HEK293 (cell line): ENCODE measurements at regions not wholly inside any gene's neighbourhood (a gene's known extent, or its start where the extent isn't known, plus 50 kb on each side); places are given as distances from the start of the nearest gene placed in this dataset.

Experiments used
- CTCF ChIA-PET: fragments of 350-600 bp; formaldehyde crosslinking; extraction: SDS; loops from one replicate; lab custom pipeline; 2021; ENCODE audit warnings: antibody characterized with exemption; lab: Yijun Ruan, JAX
- POLR2A ChIA-PET: fragments of 300-600 bp; formaldehyde crosslinking; extraction: SDS; loops from one replicate; lab custom pipeline; 2020; ENCODE audit warnings: antibody characterized with exemption, inconsistent platforms; lab: Yijun Ruan, JAX
- H3K27ac ChIP-seq: fragments of 200-500 bp; sonication (Bioruptor generic); 2 replicates; pipeline ENCODE4 v1.5.1; 2014; ENCODE audit warnings: low read depth, low read length, control low read depth, inconsistent platforms; ENCODE audit errors: extremely low read depth
- H3K36me3 ChIP-seq, 2 experiments: fragments of 200-500 bp in 1 of 2; sonication (Bioruptor generic) in 1 of 2; 1 replicate in 1 of 2; 2 replicates in 1 of 2; pipeline ENCODE4 v1.5.1; 2014 to 2017; ENCODE audit warnings: inconsistent platforms in 2 of 2, low read length in 2 of 2; ENCODE audit not compliant: control insufficient read depth in 2 of 2, insufficient read depth in 1 of 2
- H3K4me1 ChIP-seq: fragments of 200-500 bp; sonication (Bioruptor generic); 2 replicates; pipeline ENCODE4 v1.5.1; 2014; ENCODE audit warnings: mild to moderate bottlenecking, low read length, inconsistent platforms; ENCODE audit not compliant: control insufficient read depth, insufficient read depth
- H3K4me3 ChIP-seq: 2 replicates; pipeline ENCODE4 v1.5.1; 2011; ENCODE audit warnings: low read depth, mild to moderate bottlenecking, control low read depth, low read length, moderate library complexity
- H3K9me3 ChIP-seq: fragments of 200-500 bp; sonication (Bioruptor generic); 2 replicates; pipeline ENCODE4 v1.5.1; 2014; ENCODE audit warnings: low read depth, low read length, inconsistent platforms; ENCODE audit not compliant: control insufficient read depth, insufficient read depth
- CTCF ChIP-seq: fragments of 450-650 bp; formaldehyde crosslinking; IDR thresholded peaks from 2 replicates; pipeline ENCODE4 v1.5.1; 2016; ENCODE audit warnings: missing biosample characterization, missing genetic modification characterization
- HOXC10 ChIP-seq: sonication (generic); formaldehyde crosslinking; IDR thresholded peaks from 2 replicates; pipeline ENCODE4 v1.8.1; 2023; ENCODE audit warnings: mild to moderate bottlenecking, missing genetic modification reagents
- KLF10 ChIP-seq: fragments of 450-650 bp; IDR thresholded peaks from 2 replicates; pipeline ENCODE4 v1.5.1; 2018; ENCODE audit warnings: missing biosample characterization, mild to moderate bottlenecking, missing genetic modification characterization
- PATZ1 ChIP-seq: fragments of 450-650 bp; formaldehyde crosslinking; IDR thresholded peaks from 2 replicates; pipeline ENCODE4 v1.5.1; 2016; ENCODE audit warnings: missing biosample characterization, missing genetic modification characterization
- PRDM4 ChIP-seq: fragments of 450-650 bp; formaldehyde crosslinking; IDR thresholded peaks from 2 replicates; pipeline ENCODE4 v1.5.1; 2017; ENCODE audit warnings: missing biosample characterization, missing genetic modification characterization
- RBAK ChIP-seq: fragments of 450-650 bp; formaldehyde crosslinking; IDR thresholded peaks from 2 replicates; pipeline ENCODE4 v1.5.1; 2016; ENCODE audit warnings: missing biosample characterization, missing genetic modification characterization
- TCF7L2 ChIP-seq: IDR thresholded peaks from 2 replicates; pipeline ENCODE4 v1.6.1; 2011; ENCODE audit warnings: low read depth, mild to moderate bottlenecking, inconsistent platforms, low read length, moderate library complexity, borderline replicate concordance
- ZBTB20 ChIP-seq: fragments of 450-650 bp; formaldehyde crosslinking; IDR thresholded peaks from 2 replicates; pipeline ENCODE4 v1.5.1; 2016; ENCODE audit warnings: missing biosample characterization, missing genetic modification characterization
- ZEB2 ChIP-seq: fragments of 450-650 bp; formaldehyde crosslinking; IDR thresholded peaks from 2 replicates; pipeline ENCODE4 v1.5.1; 2016; ENCODE audit warnings: missing biosample characterization, missing genetic modification characterization
- ZNF10 ChIP-seq: fragments of 450-650 bp; formaldehyde crosslinking; IDR thresholded peaks from 2 replicates; pipeline ENCODE4 v1.5.1; 2017; ENCODE audit warnings: missing biosample characterization, missing genetic modification characterization
- ZNF221 ChIP-seq: fragments of 450-650 bp; formaldehyde crosslinking; IDR thresholded peaks from 2 replicates; pipeline ENCODE4 v1.5.1; 2017; ENCODE audit warnings: missing biosample characterization, missing genetic modification characterization, borderline replicate concordance
- ZNF280D ChIP-seq: fragments of 450-650 bp; formaldehyde crosslinking; IDR thresholded peaks from 2 replicates; pipeline ENCODE4 v1.5.1; 2016; ENCODE audit warnings: missing biosample characterization, missing genetic modification characterization
- ZNF292 ChIP-seq: fragments of 450-650 bp; formaldehyde crosslinking; IDR thresholded peaks from 2 replicates; pipeline ENCODE4 v1.5.1; 2016; ENCODE audit warnings: low read depth, missing biosample characterization, missing genetic modification characterization, borderline replicate concordance
- ZNF311 ChIP-seq: fragments of 450-650 bp; formaldehyde crosslinking; IDR thresholded peaks from 2 replicates; pipeline ENCODE4 v1.5.1; 2017; ENCODE audit warnings: missing biosample characterization, missing genetic modification characterization, borderline replicate concordance
- ZNF391 ChIP-seq: fragments of 450-650 bp; formaldehyde crosslinking; IDR thresholded peaks from 2 replicates; pipeline ENCODE4 v1.5.1; 2016; ENCODE audit warnings: low read depth, missing biosample characterization, missing genetic modification characterization, borderline replicate concordance
- ZNF639 ChIP-seq: fragments of 450-650 bp; formaldehyde crosslinking; IDR thresholded peaks from 2 replicates; pipeline ENCODE4 v1.5.1; 2016; ENCODE audit warnings: missing biosample characterization, missing genetic modification characterization
- ZSCAN18 ChIP-seq: fragments of 450-650 bp; formaldehyde crosslinking; IDR thresholded peaks from 2 replicates; pipeline ENCODE4 v1.5.1; 2016; ENCODE audit warnings: missing biosample characterization, missing genetic modification characterization
- TF ChIP-seq, protein P1 (sequence below): fragments of 450-650 bp; formaldehyde crosslinking; IDR thresholded peaks from 2 replicates; pipeline ENCODE4 v1.5.1; 2016; ENCODE audit warnings: missing biosample characterization, missing genetic modification characterization
- TF ChIP-seq, protein P2 (sequence below): fragments of 450-650 bp; formaldehyde crosslinking; IDR thresholded peaks from 2 replicates; pipeline ENCODE4 v1.5.1; 2016; ENCODE audit warnings: missing biosample characterization, missing genetic modification characterization

GRCh38 chr20:21936720-21937380 is 231.4 kb downstream of the PAX1 start:
- POLR2A ChIA-PET = no interaction called here
- H3K27ac ChIP-seq = no peak overlapping the region

More at GRCh38 chr20:21936720-21937380, 231.4 kb downstream of the PAX1 start:
- Histone ChIP-seq H3K4me3 (no peak overlapping the region), H3K9me3 (no peaks in the 10 kb centered on the region), H3K4me1 (no peaks in the 10 kb centered on the region), H3K36me3 (no peaks in the 10 kb centered on the region)
- TF ChIP-seq TCF7L2 = no peak
- TF ChIP-seq ZNF391 (tag by site-specific recombination) = no peak
- TF ChIP-seq RBAK (tag by site-specific recombination) = no peak
- TF ChIP-seq CTCF (tag by site-specific recombination) = no peak
- TF ChIP-seq ZNF10 (tag by site-specific recombination) = no peak
- TF ChIP-seq ZBTB20 = no peak
- TF ChIP-seq ZNF280D (tag by site-specific recombination) = no peak
- no peak for TF ChIP-seq HOXC10 (CRISPR knock-in tag)
- TF ChIP-seq, protein P1, sequence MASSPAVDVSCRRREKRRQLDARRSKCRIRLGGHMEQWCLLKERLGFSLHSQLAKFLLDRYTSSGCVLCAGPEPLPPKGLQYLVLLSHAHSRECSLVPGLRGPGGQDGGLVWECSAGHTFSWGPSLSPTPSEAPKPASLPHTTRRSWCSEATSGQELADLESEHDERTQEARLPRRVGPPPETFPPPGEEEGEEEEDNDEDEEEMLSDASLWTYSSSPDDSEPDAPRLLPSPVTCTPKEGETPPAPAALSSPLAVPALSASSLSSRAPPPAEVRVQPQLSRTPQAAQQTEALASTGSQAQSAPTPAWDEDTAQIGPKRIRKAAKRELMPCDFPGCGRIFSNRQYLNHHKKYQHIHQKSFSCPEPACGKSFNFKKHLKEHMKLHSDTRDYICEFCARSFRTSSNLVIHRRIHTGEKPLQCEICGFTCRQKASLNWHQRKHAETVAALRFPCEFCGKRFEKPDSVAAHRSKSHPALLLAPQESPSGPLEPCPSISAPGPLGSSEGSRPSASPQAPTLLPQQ (tag by site-specific recombination) = no peak
- TF ChIP-seq ZEB2 (tag by site-specific recombination) = no peak
- TF ChIP-seq KLF10 (tag by site-specific recombination) = no peak
- TF ChIP-seq ZNF221 = no peak
- TF ChIP-seq ZNF292 (tag by site-specific recombination) = no peak
- no peak for TF ChIP-seq PRDM4 (tag by site-specific recombination)
- no peak for TF ChIP-seq ZNF311 (tag by site-specific recombination)
- no peak for TF ChIP-seq PATZ1 (tag by site-specific recombination)
- no peak for TF ChIP-seq ZSCAN18 (tag by site-specific recombination)
- TF ChIP-seq, protein P2, sequence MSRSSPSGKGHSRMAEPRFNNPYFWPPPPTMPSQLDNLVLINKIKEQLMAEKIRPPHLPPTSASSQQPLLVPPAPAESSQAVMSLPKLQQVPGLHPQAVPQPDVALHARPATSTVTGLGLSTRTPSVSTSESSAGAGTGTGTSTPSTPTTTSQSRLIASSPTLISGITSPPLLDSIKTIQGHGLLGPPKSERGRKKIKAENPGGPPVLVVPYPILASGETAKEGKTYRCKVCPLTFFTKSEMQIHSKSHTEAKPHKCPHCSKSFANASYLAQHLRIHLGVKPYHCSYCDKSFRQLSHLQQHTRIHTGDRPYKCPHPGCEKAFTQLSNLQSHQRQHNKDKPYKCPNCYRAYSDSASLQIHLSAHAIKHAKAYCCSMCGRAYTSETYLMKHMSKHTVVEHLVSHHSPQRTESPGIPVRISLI (tag by site-specific recombination) = no peak
- no peak for TF ChIP-seq ZNF639
- CTCF ChIA-PET = interaction anchor here (1.2 kb wide), 1 partner anchor 128 kb away, joined by 5 read pairs; no protein-coding TSS in a partner anchor
